HepG2 (cell line): ENCODE measurements at regions not wholly inside any gene's neighbourhood (a gene's known extent, or its start where the extent isn't known, plus 50 kb on each side); places are given as distances from the start of the nearest gene placed in this dataset.

ENCODE experiments used
- ATAC-seq: fragments of 200-7000 bp; cut with Tn5 transposase; 3 replicates; pipeline ENCODE4 v1.9.1; 2020; ENCODE audit warnings: mild to moderate bottlenecking, moderate library complexity
- BruUV-seq: library from RNA; stranded (reverse); fragments of 400-500 nt; replicated peaks from 2 replicates; lab custom pipeline; 2021; lab: Mats Ljungman, UMichigan
- CTCF ChIA-PET: fragments of 300-600 bp; formaldehyde crosslinking; extraction: SDS; loops from one replicate; lab custom pipeline; 2021; ENCODE audit warnings: low total read pairs, inconsistent platforms, low intra/inter-chr PET ratio; lab: Yijun Ruan, JAX
- POLR2A ChIA-PET: fragments of 350-600 bp; sonication (Branson Sonifier 250); formaldehyde crosslinking; loops from one replicate; lab custom pipeline; 2020; ENCODE audit warnings: antibody characterized with exemption, inconsistent platforms; lab: Yijun Ruan, JAX
- DNase-seq: peaks from one replicate; pipeline ENCODE4 v3.0.0-alpha.2; 2015; ENCODE audit warnings: low spot score
- FAIRE-seq: peaks from 3 replicates; lab custom pipeline; 2011; peaks lifted over from hg19 to GRCh38; lab: Jason Lieb, UNC
- H2AFZ ChIP-seq: one replicate; pipeline ENCODE4 v1.6.1; 2011; ENCODE audit warnings: low read length, inconsistent platforms
- H3K27ac ChIP-seq: fragments of 300-600 bp; 3 replicates; pipeline ENCODE4 v1.8.0; 2011; ENCODE audit warnings: mixed run types, mild to moderate bottlenecking, mixed read lengths, low read length, inconsistent platforms; ENCODE audit not compliant: insufficient read depth; ENCODE audit errors: extremely low read length
- H3K27me3 ChIP-seq, 2 experiments: fragments of 200-600 bp in 1 of 2; 2 replicates in 1 of 2; 3 replicates in 1 of 2; pipeline versions ENCODE4 v1.6.0 to v1.8.0; 2011; ENCODE audit warnings: low read length in 2 of 2, mild to moderate bottlenecking in 2 of 2, moderate library complexity in 2 of 2, inconsistent platforms in 1 of 2; ENCODE audit not compliant: insufficient read depth in 2 of 2, control insufficient read depth in 1 of 2
- H3K36me3 ChIP-seq, 2 experiments: fragments of 200-600 bp in 1 of 2; replicated peaks in 1 of 2; 2 replicates in 1 of 2; 3 replicates in 1 of 2; pipeline versions ENCODE4 v1.5.1 to v1.8.0; 2011; ENCODE audit warnings: low read length in 2 of 2, inconsistent platforms in 1 of 2; ENCODE audit not compliant: insufficient read depth in 2 of 2, control insufficient read depth in 1 of 2
- H3K4me1 ChIP-seq: 2 replicates; pipeline ENCODE4 v1.5.1; 2012; ENCODE audit warnings: low read length, inconsistent platforms; ENCODE audit not compliant: insufficient read depth
- H3K4me2 ChIP-seq: 2 replicates; pipeline ENCODE4 v1.6.0; 2011; ENCODE audit warnings: low read depth, low read length, inconsistent platforms
- H3K4me3 ChIP-seq, 3 experiments: fragments of 200-600 bp in 1 of 3; sonication (generic), shearing (Covaris generic) in 1 of 3; replicated peaks in 1 of 3; 2 replicates each; pipeline ENCODE4 v1.5.1; 2011 to 2016; ENCODE audit warnings: low read length in 3 of 3, inconsistent platforms in 2 of 3, low read depth in 2 of 3, mild to moderate bottlenecking in 2 of 3, control low read depth in 1 of 3, mixed read lengths in 1 of 3; ENCODE audit not compliant: insufficient read depth in 1 of 3
- H3K79me2 ChIP-seq: one replicate; pipeline ENCODE4 v1.6.1; 2011; ENCODE audit warnings: low read length, inconsistent platforms; ENCODE audit not compliant: insufficient read depth
- H3K9ac ChIP-seq: 2 replicates; pipeline ENCODE4 v1.6.0; 2011; ENCODE audit warnings: mild to moderate bottlenecking, low read depth, low read length, inconsistent platforms; ENCODE audit not compliant: insufficient read depth
- H3K9me3 ChIP-seq: 2 replicates; pipeline ENCODE4 v1.5.1; 2012; ENCODE audit warnings: mild to moderate bottlenecking, low read length
- H4K20me1 ChIP-seq: 2 replicates; pipeline ENCODE4 v1.6.0; 2011; ENCODE audit warnings: inconsistent platforms, mild to moderate bottlenecking, low read length, moderate library complexity; ENCODE audit not compliant: insufficient read depth
- HCFC1 ChIP-seq: fragments of 150-350 bp; IDR thresholded peaks from 2 replicates; pipeline ENCODE4 v1.6.1; 2014; ENCODE audit warnings: low read depth, low read length
- MEF2D ChIP-seq: sonication (generic); formaldehyde crosslinking; IDR thresholded peaks from 2 replicates; pipeline ENCODE4 v1.5.1; 2020; ENCODE audit warnings: mild to moderate bottlenecking, missing genetic modification reagents
- ZNF383 ChIP-seq: sonication (generic); formaldehyde crosslinking; IDR thresholded peaks from 2 replicates; pipeline ENCODE4 v1.4.0; 2020; ENCODE audit warnings: missing genetic modification reagents, mild to moderate bottlenecking, borderline replicate concordance
- ZNF430 ChIP-seq: sonication (generic); formaldehyde crosslinking; IDR thresholded peaks from 2 replicates; pipeline ENCODE4 v1.9.0; 2021; ENCODE audit warnings: mild to moderate bottlenecking, missing genetic modification reagents
- ZNF441 ChIP-seq: sonication (generic); formaldehyde crosslinking; IDR thresholded peaks from 2 replicates; pipeline ENCODE4 v1.7.0; 2021; ENCODE audit warnings: missing genetic modification reagents, borderline replicate concordance
- ZNF558 ChIP-seq: sonication (generic); formaldehyde crosslinking; IDR thresholded peaks from 2 replicates; pipeline ENCODE4 v1.9.0; 2022; ENCODE audit warnings: mild to moderate bottlenecking, missing genetic modification reagents, borderline replicate concordance
- ZNF724P ChIP-seq: sonication (generic); formaldehyde crosslinking; IDR thresholded peaks from 2 replicates; pipeline ENCODE4 v1.8.0; 2022; ENCODE audit warnings: missing genetic modification reagents, borderline replicate concordance
- WGBS: methylation state at CpG from one replicate; pipeline ENCODE4 v1.1.6; 2017; ENCODE audit warnings: low lambda C conversion rate; 5-methylcytosine and 5-hydroxymethylcytosine counted together
- in situ Hi-C: cut with HindIII; loops from 2 replicates; pipeline ENCODE4 v1.10.0; 2017; ENCODE audit warnings: low pct_unique_long_range_greater_than_20kb; ENCODE audit not compliant: extremely low pct_ligation_motif_present
- intact Hi-C: fragments of 100-400 bp; cut with micrococcal nuclease; formaldehyde crosslinking; loops from one replicate; pipeline ENCODE4 v1.10.0; 2022; ENCODE audit not compliant: unreplicated experiment
- TF ChIP-seq, protein P1 (sequence below): sonication (generic); formaldehyde crosslinking; IDR thresholded peaks from 2 replicates; pipeline ENCODE4 v1.8.0; 2022; ENCODE audit warnings: mild to moderate bottlenecking, missing genetic modification reagents

DNA sequence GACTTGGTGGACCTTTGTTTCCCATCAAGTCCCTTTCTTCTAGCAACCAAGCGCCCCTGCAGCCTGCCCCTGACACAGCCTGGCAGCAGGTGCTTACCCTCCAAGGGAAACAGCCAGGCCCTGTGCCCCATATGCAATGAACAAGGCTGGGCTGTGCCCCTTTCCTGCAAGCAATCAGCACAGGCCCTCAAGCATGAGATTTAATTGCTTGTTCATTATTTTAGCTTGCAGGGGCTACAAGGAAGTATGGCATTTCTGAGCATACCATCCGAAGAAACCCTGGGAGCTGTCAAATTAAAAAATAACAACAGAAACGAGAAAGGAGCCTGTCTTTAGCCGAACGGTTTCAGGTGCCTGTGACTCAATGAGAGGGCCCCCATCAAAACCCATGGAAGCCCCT lies 522.9 kb upstream of the ARID1B start:
- Histone ChIP-seq H3K4me2 (no peak overlapping the region), H3K9me3 (no peaks in the 10 kb centered on the region), H3K79me2 (no peaks in the 10 kb centered on the region), H3K4me3 (no peak overlapping the region), H2AFZ (no peak overlapping the region), H3K27me3 (peaks cover 0 to 16% of the 10 kb centered on the region in 2 experiments; a peak in 2 of 5 replicates), H3K4me1 (no peaks in the 10 kb centered on the region), H3K36me3 (no peaks in the 10 kb centered on the region), H4K20me1 (no peaks in the 10 kb centered on the region), H3K9ac (no peak overlapping the region), H3K27ac (no peak overlapping the region)
- 9% methylated on average over 5 of the region's 5 CpGs for WGBS
- intact Hi-C loops (no loop called here), in situ Hi-C loops (no loop called here)
- ChIA-PET POLR2A (no interaction called here), CTCF (no interaction called here)
- no peak for ATAC-seq
- no peak for DNase-seq
- FAIRE-seq = no peak
- BruUV-seq = no TSS peak
- TF ChIP-seq ZNF383 (no peak), ZNF558 (CRISPR knock-in tag) (no peak), ZNF724P (CRISPR knock-in tag) (no peak), MEF2D (no peak)

GRCh38 chr6:156250593-156250992 lies 526.6 kb upstream of the ARID1B start:
- WGBS = 32% methylated on average over 5 of the region's 5 CpGs
- Histone ChIP-seq H2AFZ (no peak overlapping the region), H3K36me3 (no peaks in the 10 kb centered on the region), H3K4me2 (no peak overlapping the region), H3K4me1 (no peaks in the 10 kb centered on the region), H3K79me2 (no peaks in the 10 kb centered on the region), H3K9ac (no peak overlapping the region), H3K27ac (no peak overlapping the region), H4K20me1 (no peaks in the 10 kb centered on the region), H3K27me3 (peaks cover 0 to 16% of the 10 kb centered on the region in 2 experiments; a peak in 2 of 5 replicates), H3K9me3 (no peaks in the 10 kb centered on the region), H3K4me3 (no peak overlapping the region)
- POLR2A ChIA-PET = no interaction called here
- ATAC-seq (no peak), DNase-seq (no peak), FAIRE-seq (no peak)
- in situ Hi-C loops = no loop called here
- TF ChIP-seq ZNF441 (no peak), HCFC1 (no peak), ZNF430 (CRISPR knock-in tag) (no peak)
- TF ChIP-seq, protein P1, sequence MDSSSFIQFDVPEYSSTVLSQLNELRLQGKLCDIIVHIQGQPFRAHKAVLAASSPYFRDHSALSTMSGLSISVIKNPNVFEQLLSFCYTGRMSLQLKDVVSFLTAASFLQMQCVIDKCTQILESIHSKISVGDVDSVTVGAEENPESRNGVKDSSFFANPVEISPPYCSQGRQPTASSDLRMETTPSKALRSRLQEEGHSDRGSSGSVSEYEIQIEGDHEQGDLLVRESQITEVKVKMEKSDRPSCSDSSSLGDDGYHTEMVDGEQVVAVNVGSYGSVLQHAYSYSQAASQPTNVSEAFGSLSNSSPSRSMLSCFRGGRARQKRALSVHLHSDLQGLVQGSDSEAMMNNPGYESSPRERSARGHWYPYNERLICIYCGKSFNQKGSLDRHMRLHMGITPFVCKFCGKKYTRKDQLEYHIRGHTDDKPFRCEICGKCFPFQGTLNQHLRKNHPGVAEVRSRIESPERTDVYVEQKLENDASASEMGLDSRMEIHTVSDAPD (CRISPR knock-in tag) = no peak
- intact Hi-C loops = no loop called here
- CTCF ChIA-PET = no interaction called here
- no TSS peak for BruUV-seq
